IPS-18c (cell line): ENCODE measurements at regions not wholly inside any gene's neighbourhood (a gene's known extent, or its start where the extent isn't known, plus 50 kb on each side); places are given as distances from the start of the nearest gene placed in this dataset.
"Not testable (repeated sequence)": the region's sequence is repeated elsewhere in the genome, so short reads cannot be mapped to it uniquely, and the experiment has no call there.

ENCODE experiments used
- H3K4me3 ChIP-seq: 2 replicates; pipeline ENCODE4 v1.7.0; 2013; ENCODE audit warnings: low read depth, mild to moderate bottlenecking, low read length, moderate library complexity; ENCODE audit not compliant: insufficient read depth
- H3K9me3 ChIP-seq: one replicate; pipeline ENCODE4 v1.6.1; 2013; ENCODE audit warnings: mild to moderate bottlenecking, low read length, moderate library complexity; ENCODE audit not compliant: control insufficient read depth, insufficient read depth

- Histone ChIP-seq H3K9me3 (no peaks in the 10 kb centered on the region), H3K4me3 (peak overlapping the region; percentile 53)
Measured at GRCh38 chr2:58427572-58428095, 186.5 kb upstream of the FANCL start.

- Histone ChIP-seq H3K9me3 (no peaks in the 10 kb centered on the region), H3K4me3 (no peak overlapping the region)
Measured at GRCh38 chr2:58425368-58425767, 184.2 kb upstream of the FANCL start.

- no peaks in the 10 kb centered on the region for H3K9me3 ChIP-seq
- H3K4me3 ChIP-seq, result no peak overlapping the region
Measured at GRCh38 chr2:58419983-58420382, 178.9 kb upstream of the FANCL start.

- no peak overlapping the region for H3K4me3 ChIP-seq
Measured at GRCh38 chr2:58416696-58417095, 175.6 kb upstream of the FANCL start.

DNA sequence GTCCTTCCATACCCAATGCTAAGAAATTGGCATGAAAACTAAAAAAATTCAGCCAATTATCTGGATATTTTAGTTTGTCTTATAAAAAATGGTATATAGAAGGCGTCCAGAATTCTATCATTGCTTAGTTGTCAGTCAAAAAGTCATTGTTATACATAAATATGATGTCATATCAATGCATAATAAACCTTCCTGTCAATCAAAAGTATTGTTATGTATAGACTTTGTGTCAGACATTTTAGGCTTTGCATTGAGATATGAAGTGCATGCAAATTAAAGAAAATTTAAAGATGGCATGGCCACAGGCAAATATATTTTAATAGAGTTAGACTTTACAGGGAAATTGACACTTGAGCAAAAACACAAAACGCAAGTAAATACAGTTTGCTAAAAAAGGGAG is 173.4 kb upstream of the FANCL start:
- H3K9me3 ChIP-seq, result no peaks in the 10 kb centered on the region
- H3K4me3 ChIP-seq, result no peak overlapping the region

More at GRCh38 chr2:58416696-58417095, 175.6 kb upstream of the FANCL start:
- H3K9me3 ChIP-seq, result no peaks in the 10 kb centered on the region

- H3K9me3 ChIP-seq, result no peaks in the 10 kb centered on the region
- H3K4me3 ChIP-seq, result no peak overlapping the region
Measured at GRCh38 chr2:58410549-58410948, 169.4 kb upstream of the FANCL start.

DNA sequence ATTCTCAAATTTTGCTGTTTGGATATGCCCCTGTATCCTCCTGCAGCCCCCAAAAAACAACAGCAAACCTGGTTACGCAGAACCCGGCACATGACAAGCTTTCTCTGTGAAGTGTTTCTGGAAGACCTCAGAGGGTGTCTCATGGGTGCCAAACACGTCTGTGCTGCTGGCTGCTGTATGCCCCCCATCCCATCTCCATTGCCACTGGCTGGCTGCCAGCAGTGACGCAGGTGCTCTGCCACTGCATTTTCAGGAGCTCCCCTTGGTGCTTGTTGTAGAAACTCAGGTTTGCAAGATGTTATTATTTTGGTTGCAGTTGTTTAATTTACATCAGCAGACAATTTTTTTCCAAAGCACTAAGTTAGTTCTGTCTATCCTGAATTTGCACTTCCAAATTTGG is 166.4 kb upstream of the FANCL start:
- H3K9me3 ChIP-seq, result no peaks in the 10 kb centered on the region
- H3K4me3 ChIP-seq, result no peak overlapping the region

DNA sequence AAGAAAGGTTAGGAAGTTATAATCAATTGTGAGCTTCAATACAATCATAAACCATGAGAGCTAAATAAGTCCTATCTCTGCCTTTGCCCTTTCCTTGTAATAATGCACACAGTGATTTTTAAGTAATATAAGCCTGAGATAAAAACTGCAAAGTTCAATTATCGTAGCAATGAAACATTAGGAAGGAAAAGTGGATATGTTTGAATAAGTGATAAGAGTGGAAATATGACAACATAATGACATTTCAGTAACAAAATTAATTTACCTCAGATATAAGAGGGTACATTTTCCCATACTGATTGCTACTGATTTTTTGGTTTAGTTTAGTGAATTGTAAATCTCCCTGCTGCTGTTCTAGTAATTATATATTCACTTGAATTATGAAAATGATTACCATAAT is 164.2 kb upstream of the FANCL start:
- H3K4me3 ChIP-seq, result no peak overlapping the region
- no peaks in the 10 kb centered on the region for H3K9me3 ChIP-seq

DNA sequence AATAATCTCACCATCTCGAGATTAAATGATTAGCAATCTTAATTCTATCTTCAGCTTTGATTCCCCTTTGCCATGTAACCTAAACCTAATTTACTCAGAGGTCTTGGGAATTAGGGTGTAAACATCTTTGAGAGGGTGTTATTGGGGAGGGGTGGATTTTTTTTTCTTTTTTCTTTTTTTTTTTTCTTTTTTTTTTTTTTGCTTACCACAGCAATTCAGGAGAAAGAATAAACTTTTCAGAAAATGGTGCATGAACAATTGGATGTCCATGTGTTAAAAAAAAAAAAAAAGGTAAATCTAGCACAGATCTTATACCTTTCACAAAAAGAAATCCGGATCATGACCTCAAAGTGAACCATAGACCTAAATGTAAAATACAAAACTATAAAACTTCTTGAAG is 160.8 kb upstream of the FANCL start:
- no peak overlapping the region for H3K4me3 ChIP-seq
- H3K9me3 ChIP-seq, result no peaks in the 10 kb centered on the region

GRCh38 chr2:58398406-58398805 is 157.3 kb upstream of the FANCL start:
- no peak overlapping the region for H3K4me3 ChIP-seq
- H3K9me3 ChIP-seq, result no peaks in the 10 kb centered on the region

DNA sequence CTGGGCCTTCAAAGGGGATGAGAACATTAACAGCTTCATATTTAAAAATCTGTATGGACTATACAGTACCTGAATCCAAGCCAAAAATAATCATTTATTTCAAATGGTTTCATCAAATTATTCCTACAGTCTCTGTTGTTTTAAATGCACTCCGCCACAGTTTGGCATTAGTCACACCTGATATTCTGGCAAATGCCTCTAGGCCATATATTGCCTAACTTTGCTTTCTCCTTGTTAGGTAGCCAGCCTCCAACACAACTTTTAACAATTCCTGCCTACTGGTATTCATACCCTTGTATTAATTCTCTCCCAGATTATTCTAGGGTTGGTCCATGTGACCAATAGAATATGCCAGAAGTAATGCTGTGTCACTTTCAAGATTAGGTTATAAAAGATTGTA is 146.6 kb upstream of the FANCL start:
- Histone ChIP-seq H3K4me3 (no peak overlapping the region), H3K9me3 (peaks cover 4% of the 10 kb centered on the region)

- H3K9me3 ChIP-seq, H3K4me3 ChIP-seq: not testable (repeated sequence)
Measured at GRCh38 chr2:58386904-58387303, 145.8 kb upstream of the FANCL start.

DNA sequence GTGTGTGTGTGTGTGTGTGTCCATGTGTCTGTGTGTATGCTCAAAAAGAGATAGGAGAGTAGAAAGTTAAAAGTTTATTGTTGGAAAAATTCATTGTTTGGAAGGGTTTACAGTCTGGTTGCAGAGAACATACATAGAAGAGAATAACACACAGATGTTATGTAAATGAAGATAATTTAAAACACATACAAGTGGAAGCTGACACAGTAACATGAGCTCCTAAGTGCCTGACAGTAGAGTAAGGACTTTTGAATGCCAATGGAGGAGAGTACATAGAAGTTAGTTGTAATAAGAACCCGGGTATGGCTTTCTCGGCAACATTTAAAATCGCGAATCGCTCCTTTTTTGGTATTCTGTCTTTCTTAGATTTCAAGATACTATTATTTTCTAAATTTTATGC is 137.0 kb upstream of the FANCL start:
- no peak overlapping the region for H3K4me3 ChIP-seq
- no peaks in the 10 kb centered on the region for H3K9me3 ChIP-seq

DNA sequence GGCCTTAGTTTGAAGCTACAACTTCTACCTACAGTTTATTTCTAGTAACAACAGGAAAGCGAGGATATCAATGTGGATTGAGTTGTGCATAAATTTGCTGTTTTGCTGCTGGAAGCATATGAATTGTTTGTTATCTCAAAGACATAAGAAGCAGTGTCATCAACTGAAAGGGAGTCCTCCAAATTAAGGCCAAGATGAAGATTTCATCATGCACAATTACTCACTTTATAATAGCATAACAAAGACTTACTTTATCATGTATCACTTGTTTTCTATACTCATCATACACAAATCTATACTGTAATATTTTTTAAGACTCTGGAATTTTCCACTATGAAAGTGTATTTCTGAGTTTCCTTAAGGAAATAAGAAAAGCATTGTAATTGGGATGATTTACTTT is 136.1 kb upstream of the FANCL start:
- H3K4me3 ChIP-seq, result no peak overlapping the region
- H3K9me3 ChIP-seq, result no peaks in the 10 kb centered on the region

DNA sequence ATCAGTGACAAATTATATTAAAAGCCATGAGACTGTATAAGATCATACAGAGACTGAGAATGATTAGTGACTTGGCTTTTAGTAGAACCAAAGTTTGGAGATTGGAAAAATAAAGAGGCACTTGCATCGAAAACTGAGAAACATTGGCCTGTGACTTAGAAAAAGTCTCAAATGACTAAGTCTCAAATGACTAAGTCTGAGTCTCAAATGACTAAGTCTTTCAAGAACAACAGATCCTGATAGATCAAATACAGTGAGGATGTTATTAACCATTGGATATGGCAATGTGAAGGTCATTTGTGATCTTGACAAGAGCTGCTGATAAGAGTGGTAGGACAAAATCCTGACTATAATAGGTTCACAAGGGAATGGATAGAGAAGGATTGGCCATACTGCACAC is 135.5 kb upstream of the FANCL start:
- Histone ChIP-seq H3K4me3 (no peak overlapping the region), H3K9me3 (no peaks in the 10 kb centered on the region)

GRCh38 chr2:58369594-58369993 is 128.5 kb upstream of the FANCL start:
- no peak overlapping the region for H3K4me3 ChIP-seq
- no peaks in the 10 kb centered on the region for H3K9me3 ChIP-seq

- no peak overlapping the region for H3K4me3 ChIP-seq
- no peaks in the 10 kb centered on the region for H3K9me3 ChIP-seq
Measured at GRCh38 chr2:58364098-58364497, 123.0 kb upstream of the FANCL start.

DNA sequence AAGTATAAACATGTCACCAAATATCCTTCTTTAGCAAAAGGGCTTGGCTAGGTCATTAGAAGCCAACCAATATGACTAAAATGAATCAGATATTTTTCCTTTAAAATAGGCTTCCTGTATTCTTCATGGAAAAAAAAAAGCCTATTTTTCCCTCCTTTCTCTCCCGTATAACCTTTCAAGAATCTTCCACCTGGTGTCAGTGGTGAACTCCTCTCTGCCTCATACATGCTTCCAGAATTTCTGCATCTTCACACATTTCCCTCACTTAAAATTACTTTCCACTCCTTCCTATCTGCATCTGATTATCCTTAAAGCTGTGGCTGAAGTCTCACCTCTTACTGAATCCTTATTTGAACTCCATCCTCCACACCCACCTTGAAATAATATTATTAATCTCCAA is 116.9 kb upstream of the FANCL start:
- Histone ChIP-seq H3K4me3 (no peak overlapping the region), H3K9me3 (no peaks in the 10 kb centered on the region)

DNA sequence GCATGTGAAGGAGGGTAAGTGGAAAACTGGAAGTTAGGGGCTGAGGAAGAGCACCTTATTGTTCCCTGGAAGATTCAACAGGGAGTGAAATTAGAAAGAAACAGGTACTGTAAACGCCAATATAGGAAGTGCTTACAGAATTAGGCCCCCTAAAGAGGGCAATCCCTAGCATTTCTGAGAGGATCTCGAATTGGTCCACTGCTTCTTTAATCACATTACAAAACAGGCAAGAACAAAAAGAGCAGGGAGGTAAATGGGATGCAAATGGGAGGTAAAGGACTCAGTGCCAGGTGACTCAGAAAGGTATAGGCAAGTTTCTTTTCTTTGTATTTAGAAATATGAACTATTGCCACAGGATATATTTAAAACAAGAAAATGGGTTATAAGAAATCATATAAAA is 116.4 kb upstream of the FANCL start:
- Histone ChIP-seq H3K4me3 (no peak overlapping the region), H3K9me3 (no peaks in the 10 kb centered on the region)
